ENCODE measurements at regions not wholly inside any gene's neighbourhood (a gene's known extent, or its start where the extent isn't known, plus 50 kb on each side); places are given as distances from the start of the nearest gene placed in this dataset.

GRCh38 chr12:113591480-113591974, 119.9 kb upstream of the LHX5 start:
- no peak overlapping the region for H3K4me3 ChIP-seq (ENCODE audit: low read depth, low read length)
- DNase-seq (ENCODE audit: low read depth), result no peak

GRCh38 chr12:113589437-113589836, 117.8 kb upstream of the LHX5 start:
- H3K4me3 ChIP-seq (ENCODE audit: low read depth, low read length), result no peak overlapping the region
- DNase-seq (ENCODE audit: low read depth), result no peak

DNA sequence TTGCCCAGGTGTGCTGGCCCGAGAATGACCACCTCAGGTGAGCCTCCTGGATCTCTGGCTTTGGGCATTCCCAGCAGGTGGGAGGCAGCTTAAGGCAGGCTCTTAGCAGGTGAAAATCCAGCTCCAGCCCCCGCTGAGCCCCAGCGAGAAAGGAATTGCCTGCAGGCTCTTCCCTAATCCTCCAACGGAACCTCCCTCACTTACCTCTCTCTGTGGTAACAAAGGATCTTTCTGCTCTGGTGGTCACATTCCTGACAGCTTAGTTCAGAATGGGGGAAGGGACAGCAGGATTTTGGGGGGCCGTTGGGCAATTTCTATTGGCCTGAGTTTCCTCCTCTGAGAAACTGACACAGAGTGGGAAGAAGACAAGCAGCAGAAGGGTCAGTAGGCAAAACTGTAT, 116.0 kb upstream of the LHX5 start:
- no peak overlapping the region for H3K4me3 ChIP-seq (ENCODE audit: low read depth, low read length)
- DNase-seq (ENCODE audit: low read depth), result no peak

DNA sequence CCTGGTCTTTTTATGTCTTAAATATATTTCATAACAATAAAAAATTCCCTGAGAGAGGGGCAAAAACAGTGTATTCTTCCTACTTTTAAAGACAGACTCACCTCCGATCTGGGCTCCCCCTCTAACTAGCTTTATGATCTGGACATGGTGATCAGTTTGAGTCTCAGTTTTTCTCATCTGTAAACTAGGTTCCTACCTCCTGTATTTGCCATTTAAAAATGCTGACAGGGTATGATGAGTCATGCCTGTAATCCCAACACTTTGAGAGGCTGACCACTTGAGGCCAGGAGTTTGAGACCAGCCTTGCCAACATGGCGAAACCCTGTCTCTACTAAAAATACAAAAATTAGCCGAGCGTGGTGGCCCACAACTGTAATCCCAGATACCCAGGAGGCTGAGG, 114.8 kb upstream of the LHX5 start:
- no peak overlapping the region for H3K4me3 ChIP-seq (ENCODE audit: low read depth, low read length)
- no peak for DNase-seq (ENCODE audit: low read depth)

- no peak overlapping the region for H3K4me3 ChIP-seq (ENCODE audit: low read depth, low read length)
- no peak for DNase-seq (ENCODE audit: low read depth)
Observed at GRCh38 chr12:113582521-113583218, 111.0 kb upstream of the LHX5 start.

DNA sequence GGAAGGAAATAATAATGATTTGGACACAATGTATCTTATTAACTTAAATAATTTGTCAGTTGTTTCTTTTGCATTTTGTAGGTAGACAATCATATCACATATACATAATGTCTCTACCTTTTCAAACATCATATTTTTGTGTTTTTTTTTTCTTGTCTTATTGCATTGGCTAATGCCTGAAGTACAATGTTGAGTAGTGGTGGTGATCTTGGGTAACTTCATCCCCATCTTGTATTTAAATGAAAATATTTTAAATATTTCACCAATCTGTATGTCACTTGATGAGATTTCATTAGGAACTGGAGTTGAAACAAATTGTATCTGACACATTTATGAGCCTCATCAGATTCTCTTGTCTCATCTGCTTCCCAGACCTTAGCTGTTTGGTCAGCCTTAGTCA, 109.7 kb upstream of the LHX5 start:
- no peak for DNase-seq (ENCODE audit: low read depth)

DNA sequence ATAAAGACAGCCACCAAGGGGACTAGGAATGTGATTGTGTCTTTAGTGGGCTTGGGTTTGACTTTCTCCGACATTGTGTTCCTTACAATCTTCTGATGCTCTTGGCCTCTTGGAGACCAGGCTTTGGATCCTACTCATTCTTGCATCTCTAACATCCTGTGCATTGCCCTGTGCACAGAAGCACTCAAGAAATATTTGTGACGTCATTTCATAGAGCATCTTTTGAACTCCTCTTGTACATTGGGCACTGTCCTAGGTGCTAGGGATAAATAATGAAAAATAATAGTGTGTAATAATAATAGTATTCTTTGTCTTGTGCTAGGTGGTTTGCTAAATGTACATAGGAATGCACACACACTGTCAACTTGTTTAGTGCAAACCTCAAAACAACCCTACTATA, 108.8 kb upstream of the LHX5 start:
- DNase-seq (ENCODE audit: low read depth), result no peak
- H3K4me3 ChIP-seq (ENCODE audit: low read depth, low read length), result no peak overlapping the region

More for the DNA sequence above, 109.7 kb upstream of the LHX5 start:
- no peak overlapping the region for H3K4me3 ChIP-seq (ENCODE audit: low read depth, low read length)

GRCh38 chr12:113577464-113578129, 105.9 kb upstream of the LHX5 start:
- DNase-seq (ENCODE audit: low read depth), result no peak
- no peak overlapping the region for H3K4me3 ChIP-seq (ENCODE audit: low read depth, low read length)

GRCh38 chr12:113575386-113575785, 103.7 kb upstream of the LHX5 start:
- DNase-seq (ENCODE audit: low read depth), result no peak
- H3K4me3 ChIP-seq (ENCODE audit: low read depth, low read length), result no peak overlapping the region

DNA sequence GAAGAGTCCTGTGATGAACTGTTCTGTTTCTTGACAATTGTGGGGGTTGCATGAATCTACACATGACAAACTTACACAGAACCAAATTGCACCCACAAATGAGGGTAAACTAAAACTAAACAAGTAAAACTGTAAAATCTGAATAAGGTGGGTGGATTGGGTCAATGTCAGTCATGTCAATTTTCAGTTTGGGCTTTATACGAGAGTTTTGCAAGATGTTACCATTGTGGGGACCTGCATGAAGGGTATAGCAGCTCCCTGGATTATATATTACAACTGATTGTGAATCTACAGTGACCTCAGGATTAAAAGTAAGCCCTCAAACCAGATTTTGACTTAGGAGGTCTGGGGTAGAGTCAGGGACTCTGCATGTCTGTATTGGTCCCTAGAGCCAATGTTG, 101.5 kb upstream of the LHX5 start:
- DNase-seq (ENCODE audit: low read depth), result no peak
- no peak overlapping the region for H3K4me3 ChIP-seq (ENCODE audit: low read depth, low read length)

GRCh38 chr12:113571713-113572112, 100.0 kb upstream of the LHX5 start:
- no peak for DNase-seq (ENCODE audit: low read depth)
- H3K4me3 ChIP-seq (ENCODE audit: low read depth, low read length), result no peak overlapping the region

GRCh38 chr12:113569806-113570205, 98.1 kb upstream of the LHX5 start:
- H3K4me3 ChIP-seq (ENCODE audit: low read depth, low read length), result no peak overlapping the region
- DNase-seq (ENCODE audit: low read depth), result no peak

GRCh38 chr12:113568021-113568420, 96.3 kb upstream of the LHX5 start:
- no peak overlapping the region for H3K4me3 ChIP-seq (ENCODE audit: low read depth, low read length)
- no peak for DNase-seq (ENCODE audit: low read depth)

- H3K4me3 ChIP-seq (ENCODE audit: low read depth, low read length), result no peak overlapping the region
- DNase-seq (ENCODE audit: low read depth), result no peak
Observed at GRCh38 chr12:113565368-113565767, 93.7 kb upstream of the LHX5 start.

DNA sequence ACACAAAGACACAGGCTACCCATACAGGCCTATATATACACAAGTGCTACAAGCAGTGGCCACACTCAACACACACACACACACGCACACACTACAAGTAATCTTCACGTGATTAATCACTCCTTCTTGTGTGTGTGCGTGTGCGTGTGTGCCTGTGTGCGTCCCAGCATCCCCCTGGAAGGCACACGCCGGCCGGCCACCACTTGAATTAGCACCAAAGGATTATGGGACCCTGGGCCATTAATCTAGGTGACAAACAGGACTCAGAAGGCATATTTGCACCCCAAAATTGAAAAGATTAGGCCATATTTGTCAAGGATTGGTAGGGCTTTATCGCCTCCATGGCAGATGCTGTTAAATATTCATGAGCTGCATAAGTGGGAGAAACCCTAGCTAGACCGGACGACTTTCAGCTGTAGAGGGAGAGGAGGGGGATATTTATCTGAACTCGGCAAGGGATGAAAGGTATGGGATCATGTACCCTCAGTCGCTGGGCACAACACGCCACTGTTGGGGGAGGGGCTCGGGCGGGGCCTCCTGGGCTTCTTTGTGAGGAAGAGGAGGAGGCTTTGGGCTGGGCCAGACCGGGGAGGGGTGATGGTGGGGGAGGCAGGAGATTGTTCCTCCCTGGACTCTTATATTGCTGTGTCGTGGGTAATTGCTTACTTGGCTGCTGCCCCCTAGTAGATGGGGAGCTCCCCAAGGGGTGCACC, 89.6 kb upstream of the LHX5 start:
- DNase-seq (ENCODE audit: low read depth), result no peak
- H3K4me3 ChIP-seq (ENCODE audit: low read depth, low read length), result no peak overlapping the region

DNA sequence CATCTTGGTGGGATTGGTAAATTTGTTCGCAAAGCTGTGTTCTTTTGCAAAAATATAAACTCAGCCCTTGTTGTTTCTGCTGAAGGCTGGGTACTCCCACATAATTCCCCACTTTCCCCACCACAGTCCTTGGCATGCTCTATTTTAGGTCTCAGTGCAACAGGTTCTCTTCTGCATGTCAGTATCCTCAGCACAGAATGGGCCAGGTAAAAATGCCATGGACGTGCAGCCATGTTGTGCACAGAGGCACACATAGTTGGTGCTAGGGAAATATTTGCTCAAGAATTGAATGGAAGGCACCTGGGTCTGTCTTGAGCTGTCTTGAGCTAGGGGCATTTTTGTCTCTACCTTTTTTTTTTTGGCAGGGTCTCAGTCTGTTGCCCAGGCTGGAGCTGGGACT, 87.8 kb upstream of the LHX5 start:
- no peak overlapping the region for H3K4me3 ChIP-seq (ENCODE audit: low read depth, low read length)
- no peak for DNase-seq (ENCODE audit: low read depth)

GRCh38 chr12:113555226-113555625, 83.6 kb upstream of the LHX5 start:
- H3K4me3 ChIP-seq (ENCODE audit: low read depth, low read length), result no peak overlapping the region
- no peak for DNase-seq (ENCODE audit: low read depth)

GRCh38 chr12:113552760-113553159, 81.1 kb upstream of the LHX5 start:
- DNase-seq (ENCODE audit: low read depth), result no peak
- H3K4me3 ChIP-seq (ENCODE audit: low read depth, low read length), result no peak overlapping the region

DNA sequence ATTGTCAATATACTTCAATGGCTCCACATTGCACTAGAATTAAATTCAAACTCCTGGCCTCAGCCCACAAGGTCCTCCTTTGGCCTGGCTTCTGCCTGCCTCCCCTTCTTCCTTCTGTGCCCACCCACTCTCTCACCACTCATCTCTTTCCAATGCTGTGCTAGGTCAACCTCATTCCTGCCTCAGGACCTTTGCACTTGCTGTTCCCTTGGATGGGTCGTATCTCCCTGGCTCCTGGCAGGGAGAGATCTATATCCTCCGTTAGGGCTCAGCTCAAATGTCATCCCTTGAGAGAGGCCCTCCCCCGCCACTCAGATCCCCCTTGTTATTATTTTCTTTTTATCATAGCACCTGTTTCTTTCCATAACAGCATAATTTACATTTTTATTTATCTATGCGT, 79.9 kb upstream of the LHX5 start:
- H3K4me3 ChIP-seq (ENCODE audit: low read depth, low read length), result no peak overlapping the region
- DNase-seq (ENCODE audit: low read depth), result no peak

DNA sequence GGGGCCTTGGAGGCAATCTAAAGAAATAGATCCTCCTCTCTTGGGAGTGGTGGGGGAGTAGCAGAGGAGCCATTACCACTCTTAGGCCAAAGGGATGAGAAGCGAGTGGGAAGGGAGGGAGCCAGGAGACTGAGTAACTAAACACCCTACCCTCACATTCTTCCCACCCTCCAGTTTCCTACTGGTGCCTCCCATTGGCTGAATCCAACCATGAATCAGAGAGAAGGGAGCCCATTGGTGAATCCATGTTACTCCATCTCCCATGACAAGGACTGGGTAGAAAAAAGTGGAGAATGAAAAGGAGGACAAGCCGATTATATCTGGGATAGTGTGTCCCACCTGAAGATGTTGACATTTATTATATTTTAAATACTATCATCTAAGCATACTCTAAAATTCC, 76.8 kb upstream of the LHX5 start:
- DNase-seq (ENCODE audit: low read depth), result no peak
- no peak overlapping the region for H3K4me3 ChIP-seq (ENCODE audit: low read depth, low read length)

Data from skeletal muscle cell (primary cell).